GM18951 (cell line): ENCODE measurements at regions not wholly inside any gene's neighbourhood (a gene's known extent, or its start where the extent isn't known, plus 50 kb on each side); places are given as distances from the start of the nearest gene placed in this dataset.

Experiments
- POLR2A ChIP-seq: IDR thresholded peaks from 4 replicates; pipeline ENCODE4 v1.6.1; 2011; ENCODE audit warnings: mild to moderate bottlenecking; ENCODE audit not compliant: insufficient read length, insufficient read depth; ENCODE audit errors: extremely low read depth
- in situ Hi-C: fragments of 300-500 bp; cut with MboI; formaldehyde crosslinking; loops from one replicate; pipeline ENCODE4 v1.12.0; 2022; ENCODE audit warnings: low sequenced_read_pairs, mixed read lengths, inconsistent platforms; ENCODE audit not compliant: unreplicated experiment

DNA sequence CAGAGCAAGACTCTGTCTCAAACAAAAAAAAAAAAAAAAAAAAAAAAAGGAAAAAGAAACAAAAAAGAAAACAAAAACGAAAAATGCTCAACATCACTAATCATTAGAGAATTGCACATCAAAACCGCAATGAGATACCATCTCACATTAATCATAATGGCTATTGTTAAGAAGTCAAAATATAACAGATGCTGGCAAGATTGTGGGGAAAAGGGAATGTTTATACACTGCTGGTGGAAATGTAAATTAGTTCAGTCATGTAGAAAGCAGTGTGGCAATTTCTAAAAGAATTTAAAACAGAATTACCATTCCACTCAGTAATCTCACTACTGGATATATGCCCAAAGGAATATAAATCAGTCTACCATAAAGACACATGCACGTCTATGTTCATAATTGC lies 50.4 kb upstream of the PRR16 start:
- TF ChIP-seq POLR2A: no peak
- in situ Hi-C loops: no loop called here
